GM23338 (cell line): ENCODE measurements at regions not wholly inside any gene's neighbourhood (a gene's known extent, or its start where the extent isn't known, plus 50 kb on each side); places are given as distances from the start of the nearest gene placed in this dataset.

ENCODE experiments used
- ATAC-seq: fragments of 200-7000 bp; cut with Tn5 transposase; 3 replicates; pipeline ENCODE4 v1.9.1; 2020
- DNase-seq: peaks from one replicate; pipeline ENCODE4 v3.0.0-alpha.2; 2015; ENCODE audit warnings: low spot score
- H2AFZ ChIP-seq: fragments of 200-600 bp; sonication (generic); 2 replicates; pipeline ENCODE4 v1.8.0; 2016; ENCODE audit warnings: antibody characterized with exemption, mild to moderate bottlenecking, moderate library complexity
- H3F3A ChIP-seq: fragments of 200-600 bp; sonication (generic); replicated peaks from 2 replicates; pipeline ENCODE4 v1.8.0; 2017; ENCODE audit warnings: antibody characterized with exemption, mixed run types, low read depth
- H3K27ac ChIP-seq: fragments of 200-600 bp; sonication (generic); 2 replicates; pipeline ENCODE4 v1.6.1; 2016; ENCODE audit warnings: low read depth
- H3K27me3 ChIP-seq: fragments of 200-600 bp; sonication (generic); 2 replicates; pipeline ENCODE4 v1.8.0; 2016; ENCODE audit warnings: mild to moderate bottlenecking, mixed run types, moderate library complexity; ENCODE audit not compliant: insufficient read depth
- H3K36me3 ChIP-seq: fragments of 200-600 bp; sonication (generic); 2 replicates; pipeline ENCODE4 v1.8.0; 2016; ENCODE audit warnings: mild to moderate bottlenecking; ENCODE audit not compliant: insufficient read depth
- H3K4me1 ChIP-seq: fragments of 200-600 bp; sonication (generic); 2 replicates; pipeline ENCODE4 v1.8.0; 2016; ENCODE audit warnings: mild to moderate bottlenecking, moderate library complexity; ENCODE audit not compliant: insufficient read depth
- H3K4me2 ChIP-seq: fragments of 200-600 bp; sonication (generic); 2 replicates; pipeline ENCODE4 v1.7.1; 2017; ENCODE audit warnings: mixed run types
- H3K4me3 ChIP-seq: fragments of 200-600 bp; sonication (generic); 2 replicates; pipeline ENCODE4 v1.6.1; 2016; ENCODE audit warnings: mixed run types
- H3K79me2 ChIP-seq: fragments of 200-600 bp; sonication (generic); replicated peaks from 2 replicates; pipeline ENCODE4 v1.8.0; 2017; ENCODE audit warnings: mild to moderate bottlenecking; ENCODE audit not compliant: insufficient read depth
- H3K9me2 ChIP-seq: fragments of 200-600 bp; sonication (generic); 2 replicates; pipeline ENCODE4 v1.8.0; 2017; ENCODE audit not compliant: insufficient read depth
- H4K20me1 ChIP-seq: fragments of 200-600 bp; sonication (generic); replicated peaks from 2 replicates; pipeline ENCODE4 v1.8.0; 2017; ENCODE audit warnings: mild to moderate bottlenecking; ENCODE audit not compliant: insufficient read depth
- H3K27ac Mint-ChIP-seq: 2 replicates; pipeline ENCODE4 v1.8.0; 2020; ENCODE audit warnings: inconsistent platforms, mild to moderate bottlenecking, moderate library complexity, mixed read lengths
- H3K27me3 Mint-ChIP-seq: 3 replicates; pipeline ENCODE4 v1.8.0; 2022; ENCODE audit warnings: low read depth, mild to moderate bottlenecking, moderate library complexity, mixed read lengths, inconsistent platforms; ENCODE audit not compliant: insufficient read depth, poor library complexity
- H3K36me3 Mint-ChIP-seq: 3 replicates; pipeline ENCODE4 v1.8.0; 2021; ENCODE audit warnings: low read depth, mild to moderate bottlenecking, inconsistent platforms, moderate library complexity, mixed read lengths
- H3K4me1 Mint-ChIP-seq: 3 replicates; pipeline ENCODE4 v1.8.0; 2020; ENCODE audit warnings: mild to moderate bottlenecking, inconsistent platforms, mixed read lengths
- H3K4me3 Mint-ChIP-seq: 3 replicates; pipeline ENCODE4 v1.8.0; 2021; ENCODE audit warnings: moderate library complexity, mild to moderate bottlenecking, inconsistent platforms, mixed read lengths
- H3K9me3 Mint-ChIP-seq: 3 replicates; pipeline ENCODE4 v1.8.0; 2020; ENCODE audit warnings: moderate library complexity, mild to moderate bottlenecking, inconsistent platforms, mixed read lengths
- CREB1 ChIP-seq: fragments of 250-450 bp; sonication (Bioruptor Pico); IDR thresholded peaks from 2 replicates; pipeline ENCODE4 v1.5.0; 2020; ENCODE audit warnings: low read depth, mild to moderate bottlenecking, moderate library complexity
- EZH2 ChIP-seq: fragments of 200-600 bp; sonication (generic); IDR thresholded peaks from one replicate; pipeline ENCODE4 v1.8.0; 2017; ENCODE audit warnings: antibody characterized with exemption, mild to moderate bottlenecking, low read depth; ENCODE audit not compliant: unreplicated experiment
- EZH2phosphoT487 ChIP-seq: fragments of 200-600 bp; sonication (generic); IDR thresholded peaks from one replicate; pipeline ENCODE4 v1.8.1; 2018; ENCODE audit warnings: antibody characterized with exemption; ENCODE audit not compliant: unreplicated experiment
- JUNB ChIP-seq: IDR thresholded peaks from one replicate; pipeline ENCODE4 v1.6.1; 2016; ENCODE audit warnings: antibody characterized with exemption; ENCODE audit not compliant: unreplicated experiment
- NANOG ChIP-seq: IDR thresholded peaks from 2 replicates; pipeline ENCODE4 v1.6.1; 2016; ENCODE audit warnings: antibody characterized with exemption, borderline replicate concordance
- POLR2AphosphoS5 ChIP-seq: IDR thresholded peaks from 2 replicates; pipeline ENCODE4 v1.6.1; 2016; ENCODE audit warnings: antibody characterized with exemption, low read depth
- STAT1 ChIP-seq: IDR thresholded peaks from one replicate; pipeline ENCODE4 v1.6.1; 2016; ENCODE audit warnings: antibody characterized with exemption; ENCODE audit not compliant: unreplicated experiment
- ZNF114 ChIP-seq: fragments of 250-450 bp; sonication (Bioruptor Pico); IDR thresholded peaks from 2 replicates; pipeline ENCODE4 v1.5.0; 2020; ENCODE audit warnings: mild to moderate bottlenecking, moderate library complexity
- ZNF331 ChIP-seq: fragments of 250-450 bp; sonication (Bioruptor Pico); IDR thresholded peaks from 2 replicates; pipeline ENCODE4 v1.5.0; 2020; ENCODE audit warnings: low read depth, mild to moderate bottlenecking, moderate library complexity
- TF ChIP-seq, protein P1 (sequence below): IDR thresholded peaks from 2 replicates; pipeline ENCODE4 v1.6.1; 2016; ENCODE audit warnings: antibody characterized with exemption
- TF ChIP-seq, protein P2 (sequence below): fragments of 250-450 bp; sonication (Bioruptor Pico); IDR thresholded peaks from 2 replicates; pipeline ENCODE4 v1.5.0; 2020; ENCODE audit warnings: mild to moderate bottlenecking, moderate library complexity
- TF ChIP-seq, protein P3 (sequence below): IDR thresholded peaks from one replicate; pipeline ENCODE4 v1.6.1; 2018; ENCODE audit warnings: antibody characterized with exemption; ENCODE audit not compliant: unreplicated experiment
- TF ChIP-seq, protein P4 (sequence below), 2 experiments: fragments of 200-600 bp in 1 of 2; sonication (generic) in 1 of 2; conservative IDR thresholded peaks; 2 replicates each; pipeline versions ENCODE4 v1.5.1 to v1.6.1; 2016 to 2017; ENCODE audit warnings: antibody characterized with exemption in 2 of 2, low read depth in 2 of 2, mild to moderate bottlenecking in 2 of 2, moderate library complexity in 1 of 2

DNA sequence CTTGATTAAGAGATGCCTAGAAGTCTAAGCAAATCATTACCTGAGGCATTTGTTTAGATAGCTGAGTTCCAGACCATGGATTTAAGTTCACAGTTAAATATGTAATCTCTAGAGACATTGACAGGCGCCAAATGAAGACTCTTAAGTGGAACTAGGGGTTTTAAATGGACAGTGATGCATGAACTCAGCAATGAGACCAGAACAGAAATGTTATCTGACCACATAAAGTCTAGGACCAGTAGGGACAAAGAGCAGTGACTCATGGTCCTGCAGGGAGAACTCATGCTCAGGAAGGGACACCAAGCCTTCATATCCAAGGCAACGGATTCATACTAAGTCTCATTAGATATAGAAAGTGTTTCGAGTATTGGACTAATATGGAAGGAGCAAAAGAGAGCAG, 152.3 kb downstream of the PPARGC1A start:
- H3K27ac Mint-ChIP-seq: no peak overlapping the region

More for the DNA sequence above, 152.3 kb downstream of the PPARGC1A start:
- Histone ChIP-seq H4K20me1 (no peaks in the 10 kb centered on the region), H3K9me2 (peaks cover 17% of the 10 kb centered on the region), H3K36me3 (no peaks in the 10 kb centered on the region), H3K4me3 (no peak overlapping the region), H3K79me2 (no peaks in the 10 kb centered on the region), H3F3A (no peaks in the 10 kb centered on the region), H3K27ac (no peak overlapping the region), H3K4me1 (peaks cover 1% of the 10 kb centered on the region; the same call in 1 of the 2 replicates), H2AFZ (no peak overlapping the region), H3K4me2 (no peak overlapping the region), H3K27me3 (no peaks in the 10 kb centered on the region)
- Mint-ChIP-seq H3K9me3 (no peaks in the 10 kb centered on the region), H3K4me3 (no peak overlapping the region), H3K27me3 (peaks cover 1% of the 10 kb centered on the region), H3K36me3 (no peaks in the 10 kb centered on the region), H3K4me1 (peaks cover 4% of the 10 kb centered on the region; the same call in 2 of the 3 replicates)
- DNase-seq (no peak), ATAC-seq (no peak)
- TF ChIP-seq ZNF331 (CRISPR knock-in tag) (no peak), ZNF114 (CRISPR knock-in tag) (no peak), JUNB (no peak), EZH2 (no peak), STAT1 (no peak), CREB1 (CRISPR knock-in tag) (no peak), POLR2AphosphoS5 (no peak), NANOG (no peak), EZH2phosphoT487 (no peak)
- TF ChIP-seq, protein P1, sequence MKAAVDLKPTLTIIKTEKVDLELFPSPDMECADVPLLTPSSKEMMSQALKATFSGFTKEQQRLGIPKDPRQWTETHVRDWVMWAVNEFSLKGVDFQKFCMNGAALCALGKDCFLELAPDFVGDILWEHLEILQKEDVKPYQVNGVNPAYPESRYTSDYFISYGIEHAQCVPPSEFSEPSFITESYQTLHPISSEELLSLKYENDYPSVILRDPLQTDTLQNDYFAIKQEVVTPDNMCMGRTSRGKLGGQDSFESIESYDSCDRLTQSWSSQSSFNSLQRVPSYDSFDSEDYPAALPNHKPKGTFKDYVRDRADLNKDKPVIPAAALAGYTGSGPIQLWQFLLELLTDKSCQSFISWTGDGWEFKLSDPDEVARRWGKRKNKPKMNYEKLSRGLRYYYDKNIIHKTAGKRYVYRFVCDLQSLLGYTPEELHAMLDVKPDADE: no peak
- TF ChIP-seq, protein P2, sequence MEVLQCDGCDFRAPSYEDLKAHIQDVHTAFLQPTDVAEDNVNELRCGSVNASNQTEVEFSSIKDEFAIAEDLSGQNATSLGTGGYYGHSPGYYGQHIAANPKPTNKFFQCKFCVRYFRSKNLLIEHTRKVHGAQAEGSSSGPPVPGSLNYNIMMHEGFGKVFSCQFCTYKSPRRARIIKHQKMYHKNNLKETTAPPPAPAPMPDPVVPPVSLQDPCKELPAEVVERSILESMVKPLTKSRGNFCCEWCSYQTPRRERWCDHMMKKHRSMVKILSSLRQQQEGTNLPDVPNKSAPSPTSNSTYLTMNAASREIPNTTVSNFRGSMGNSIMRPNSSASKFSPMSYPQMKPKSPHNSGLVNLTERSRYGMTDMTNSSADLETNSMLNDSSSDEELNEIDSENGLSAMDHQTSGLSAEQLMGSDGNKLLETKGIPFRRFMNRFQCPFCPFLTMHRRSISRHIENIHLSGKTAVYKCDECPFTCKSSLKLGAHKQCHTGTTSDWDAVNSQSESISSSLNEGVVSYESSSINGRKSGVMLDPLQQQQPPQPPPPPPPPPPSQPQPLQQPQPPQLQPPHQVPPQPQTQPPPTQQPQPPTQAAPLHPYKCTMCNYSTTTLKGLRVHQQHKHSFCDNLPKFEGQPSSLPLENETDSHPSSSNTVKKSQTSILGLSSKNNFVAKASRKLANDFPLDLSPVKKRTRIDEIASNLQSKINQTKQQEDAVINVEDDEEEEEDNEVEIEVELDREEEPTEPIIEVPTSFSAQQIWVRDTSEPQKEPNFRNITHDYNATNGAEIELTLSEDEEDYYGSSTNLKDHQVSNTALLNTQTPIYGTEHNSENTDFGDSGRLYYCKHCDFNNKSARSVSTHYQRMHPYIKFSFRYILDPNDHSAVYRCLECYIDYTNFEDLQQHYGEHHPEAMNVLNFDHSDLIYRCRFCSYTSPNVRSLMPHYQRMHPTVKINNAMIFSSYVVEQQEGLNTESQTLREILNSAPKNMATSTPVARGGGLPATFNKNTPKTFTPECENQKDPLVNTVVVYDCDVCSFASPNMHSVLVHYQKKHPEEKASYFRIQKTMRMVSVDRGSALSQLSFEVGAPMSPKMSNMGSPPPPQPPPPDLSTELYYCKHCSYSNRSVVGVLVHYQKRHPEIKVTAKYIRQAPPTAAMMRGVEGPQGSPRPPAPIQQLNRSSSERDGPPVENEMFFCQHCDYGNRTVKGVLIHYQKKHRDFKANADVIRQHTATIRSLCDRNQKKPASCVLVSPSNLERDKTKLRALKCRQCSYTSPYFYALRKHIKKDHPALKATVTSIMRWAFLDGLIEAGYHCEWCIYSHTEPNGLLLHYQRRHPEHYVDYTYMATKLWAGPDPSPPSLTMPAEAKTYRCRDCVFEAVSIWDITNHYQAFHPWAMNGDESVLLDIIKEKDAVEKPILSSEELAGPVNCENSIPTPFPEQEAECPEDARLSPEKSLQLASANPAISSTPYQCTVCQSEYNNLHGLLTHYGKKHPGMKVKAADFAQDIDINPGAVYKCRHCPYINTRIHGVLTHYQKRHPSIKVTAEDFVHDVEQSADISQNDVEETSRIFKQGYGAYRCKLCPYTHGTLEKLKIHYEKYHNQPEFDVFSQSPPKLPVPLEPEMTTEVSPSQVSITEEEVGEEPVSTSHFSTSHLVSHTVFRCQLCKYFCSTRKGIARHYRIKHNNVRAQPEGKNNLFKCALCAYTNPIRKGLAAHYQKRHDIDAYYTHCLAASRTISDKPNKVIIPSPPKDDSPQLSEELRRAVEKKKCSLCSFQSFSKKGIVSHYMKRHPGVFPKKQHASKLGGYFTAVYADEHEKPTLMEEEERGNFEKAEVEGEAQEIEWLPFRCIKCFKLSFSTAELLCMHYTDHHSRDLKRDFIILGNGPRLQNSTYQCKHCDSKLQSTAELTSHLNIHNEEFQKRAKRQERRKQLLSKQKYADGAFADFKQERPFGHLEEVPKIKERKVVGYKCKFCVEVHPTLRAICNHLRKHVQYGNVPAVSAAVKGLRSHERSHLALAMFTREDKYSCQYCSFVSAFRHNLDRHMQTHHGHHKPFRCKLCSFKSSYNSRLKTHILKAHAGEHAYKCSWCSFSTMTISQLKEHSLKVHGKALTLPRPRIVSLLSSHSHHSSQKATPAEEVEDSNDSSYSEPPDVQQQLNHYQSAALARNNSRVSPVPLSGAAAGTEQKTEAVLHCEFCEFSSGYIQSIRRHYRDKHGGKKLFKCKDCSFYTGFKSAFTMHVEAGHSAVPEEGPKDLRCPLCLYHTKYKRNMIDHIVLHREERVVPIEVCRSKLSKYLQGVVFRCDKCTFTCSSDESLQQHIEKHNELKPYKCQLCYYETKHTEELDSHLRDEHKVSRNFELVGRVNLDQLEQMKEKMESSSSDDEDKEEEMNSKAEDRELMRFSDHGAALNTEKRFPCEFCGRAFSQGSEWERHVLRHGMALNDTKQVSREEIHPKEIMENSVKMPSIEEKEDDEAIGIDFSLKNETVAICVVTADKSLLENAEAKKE (CRISPR knock-in tag): no peak
- TF ChIP-seq, protein P3, sequence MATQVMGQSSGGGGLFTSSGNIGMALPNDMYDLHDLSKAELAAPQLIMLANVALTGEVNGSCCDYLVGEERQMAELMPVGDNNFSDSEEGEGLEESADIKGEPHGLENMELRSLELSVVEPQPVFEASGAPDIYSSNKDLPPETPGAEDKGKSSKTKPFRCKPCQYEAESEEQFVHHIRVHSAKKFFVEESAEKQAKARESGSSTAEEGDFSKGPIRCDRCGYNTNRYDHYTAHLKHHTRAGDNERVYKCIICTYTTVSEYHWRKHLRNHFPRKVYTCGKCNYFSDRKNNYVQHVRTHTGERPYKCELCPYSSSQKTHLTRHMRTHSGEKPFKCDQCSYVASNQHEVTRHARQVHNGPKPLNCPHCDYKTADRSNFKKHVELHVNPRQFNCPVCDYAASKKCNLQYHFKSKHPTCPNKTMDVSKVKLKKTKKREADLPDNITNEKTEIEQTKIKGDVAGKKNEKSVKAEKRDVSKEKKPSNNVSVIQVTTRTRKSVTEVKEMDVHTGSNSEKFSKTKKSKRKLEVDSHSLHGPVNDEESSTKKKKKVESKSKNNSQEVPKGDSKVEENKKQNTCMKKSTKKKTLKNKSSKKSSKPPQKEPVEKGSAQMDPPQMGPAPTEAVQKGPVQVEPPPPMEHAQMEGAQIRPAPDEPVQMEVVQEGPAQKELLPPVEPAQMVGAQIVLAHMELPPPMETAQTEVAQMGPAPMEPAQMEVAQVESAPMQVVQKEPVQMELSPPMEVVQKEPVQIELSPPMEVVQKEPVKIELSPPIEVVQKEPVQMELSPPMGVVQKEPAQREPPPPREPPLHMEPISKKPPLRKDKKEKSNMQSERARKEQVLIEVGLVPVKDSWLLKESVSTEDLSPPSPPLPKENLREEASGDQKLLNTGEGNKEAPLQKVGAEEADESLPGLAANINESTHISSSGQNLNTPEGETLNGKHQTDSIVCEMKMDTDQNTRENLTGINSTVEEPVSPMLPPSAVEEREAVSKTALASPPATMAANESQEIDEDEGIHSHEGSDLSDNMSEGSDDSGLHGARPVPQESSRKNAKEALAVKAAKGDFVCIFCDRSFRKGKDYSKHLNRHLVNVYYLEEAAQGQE: no peak
- TF ChIP-seq, protein P4, sequence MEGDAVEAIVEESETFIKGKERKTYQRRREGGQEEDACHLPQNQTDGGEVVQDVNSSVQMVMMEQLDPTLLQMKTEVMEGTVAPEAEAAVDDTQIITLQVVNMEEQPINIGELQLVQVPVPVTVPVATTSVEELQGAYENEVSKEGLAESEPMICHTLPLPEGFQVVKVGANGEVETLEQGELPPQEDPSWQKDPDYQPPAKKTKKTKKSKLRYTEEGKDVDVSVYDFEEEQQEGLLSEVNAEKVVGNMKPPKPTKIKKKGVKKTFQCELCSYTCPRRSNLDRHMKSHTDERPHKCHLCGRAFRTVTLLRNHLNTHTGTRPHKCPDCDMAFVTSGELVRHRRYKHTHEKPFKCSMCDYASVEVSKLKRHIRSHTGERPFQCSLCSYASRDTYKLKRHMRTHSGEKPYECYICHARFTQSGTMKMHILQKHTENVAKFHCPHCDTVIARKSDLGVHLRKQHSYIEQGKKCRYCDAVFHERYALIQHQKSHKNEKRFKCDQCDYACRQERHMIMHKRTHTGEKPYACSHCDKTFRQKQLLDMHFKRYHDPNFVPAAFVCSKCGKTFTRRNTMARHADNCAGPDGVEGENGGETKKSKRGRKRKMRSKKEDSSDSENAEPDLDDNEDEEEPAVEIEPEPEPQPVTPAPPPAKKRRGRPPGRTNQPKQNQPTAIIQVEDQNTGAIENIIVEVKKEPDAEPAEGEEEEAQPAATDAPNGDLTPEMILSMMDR (conservative IDR thresholded peaks at IDR 0.05; ENCODE audit: low read depth in 2 of 2): no peak
